PC-9 (cell line): ENCODE measurements at regions not wholly inside any gene's neighbourhood (a gene's known extent, or its start where the extent isn't known, plus 50 kb on each side); places are given as distances from the start of the nearest gene placed in this dataset.

ENCODE experiments used
- BruUV-seq: library from RNA; stranded (reverse); fragments of 400-500 nt; replicated peaks from 2 replicates; lab custom pipeline; 2021; lab: Mats Ljungman, UMichigan
- CTCF ChIA-PET: fragments of 300-600 bp; sonication (Branson Sonifier 250); formaldehyde crosslinking; loops from one replicate; lab custom pipeline; 2022; ENCODE audit warnings: antibody characterized with exemption; lab: Charles Lee
- POLR2A ChIA-PET: fragments of 300-600 bp; sonication (Branson Sonifier 250); formaldehyde crosslinking; loops from one replicate; lab custom pipeline; 2022; ENCODE audit warnings: antibody characterized with exemption; ENCODE audit not compliant: unreplicated experiment; lab: Charles Lee
- DNase-seq, 2 experiments: peaks; one replicate each; pipeline versions ENCODE4 v3.0.0 to v3.0.0-alpha.2; 2015 to 2022; ENCODE audit warnings: mixed read lengths in 1 of 2
- H2AFZ ChIP-seq: fragments of 200-600 bp; sonication (generic); 2 replicates; pipeline ENCODE4 v1.8.1; 2017; ENCODE audit warnings: antibody characterized with exemption
- H3F3A ChIP-seq: fragments of 200-600 bp; sonication (generic); 2 replicates; pipeline ENCODE4 v1.8.1; 2017; ENCODE audit warnings: antibody characterized with exemption, mild to moderate bottlenecking, low read depth; ENCODE audit not compliant: insufficient read depth
- H3K27ac ChIP-seq: fragments of 200-600 bp; sonication (generic); 2 replicates; pipeline ENCODE4 v1.6.1; 2016; ENCODE audit warnings: mixed run types
- H3K27me3 ChIP-seq: fragments of 200-600 bp; sonication (generic); 2 replicates; pipeline ENCODE4 v1.6.1; 2016; ENCODE audit warnings: low read depth, mixed run types; ENCODE audit not compliant: insufficient read depth
- H3K36me3 ChIP-seq: fragments of 200-600 bp; sonication (generic); 2 replicates; pipeline ENCODE4 v1.6.1; 2016; ENCODE audit warnings: low read depth, mixed run types
- H3K4me1 ChIP-seq: fragments of 200-600 bp; sonication (generic); replicated peaks from 2 replicates; pipeline ENCODE4 v1.6.1; 2016; ENCODE audit warnings: mixed run types; ENCODE audit not compliant: insufficient read depth
- H3K4me2 ChIP-seq: fragments of 200-600 bp; sonication (generic); 2 replicates; pipeline ENCODE4 v1.6.1; 2017; ENCODE audit warnings: mixed run types
- H3K4me3 ChIP-seq: fragments of 200-600 bp; sonication (generic); 2 replicates; pipeline ENCODE4 v1.6.1; 2016; ENCODE audit warnings: mixed run types
- H3K79me2 ChIP-seq: fragments of 200-600 bp; sonication (generic); 2 replicates; pipeline ENCODE4 v1.6.1; 2017; ENCODE audit warnings: low read depth, mixed run types
- H3K9me2 ChIP-seq: fragments of 200-600 bp; sonication (generic); 2 replicates; pipeline ENCODE4 v1.8.1; 2017; ENCODE audit warnings: mild to moderate bottlenecking; ENCODE audit not compliant: insufficient read depth
- H3K9me3 ChIP-seq: fragments of 200-600 bp; sonication (generic); 2 replicates; pipeline ENCODE4 v1.8.1; 2016; ENCODE audit warnings: low read depth; ENCODE audit not compliant: insufficient read depth
- H4K20me1 ChIP-seq: fragments of 200-600 bp; sonication (generic); 2 replicates; pipeline ENCODE4 v1.8.1; 2017; ENCODE audit not compliant: insufficient read depth
- EZH2 ChIP-seq: fragments of 200-600 bp; sonication (generic); IDR thresholded peaks from 2 replicates; pipeline ENCODE4 v1.8.0; 2017; ENCODE audit warnings: antibody characterized with exemption, low read depth
- intact Hi-C: fragments of 100-400 bp; cut with micrococcal nuclease; formaldehyde crosslinking; loops from one replicate; pipeline ENCODE4 v1.10.0; 2022; ENCODE audit not compliant: unreplicated experiment
- TF ChIP-seq, protein P1 (sequence below): fragments of 200-600 bp; sonication (generic); conservative IDR thresholded peaks from 2 replicates; pipeline ENCODE4 v1.6.1; 2017; ENCODE audit warnings: mixed run types, antibody characterized with exemption, mild to moderate bottlenecking, moderate library complexity

DNA sequence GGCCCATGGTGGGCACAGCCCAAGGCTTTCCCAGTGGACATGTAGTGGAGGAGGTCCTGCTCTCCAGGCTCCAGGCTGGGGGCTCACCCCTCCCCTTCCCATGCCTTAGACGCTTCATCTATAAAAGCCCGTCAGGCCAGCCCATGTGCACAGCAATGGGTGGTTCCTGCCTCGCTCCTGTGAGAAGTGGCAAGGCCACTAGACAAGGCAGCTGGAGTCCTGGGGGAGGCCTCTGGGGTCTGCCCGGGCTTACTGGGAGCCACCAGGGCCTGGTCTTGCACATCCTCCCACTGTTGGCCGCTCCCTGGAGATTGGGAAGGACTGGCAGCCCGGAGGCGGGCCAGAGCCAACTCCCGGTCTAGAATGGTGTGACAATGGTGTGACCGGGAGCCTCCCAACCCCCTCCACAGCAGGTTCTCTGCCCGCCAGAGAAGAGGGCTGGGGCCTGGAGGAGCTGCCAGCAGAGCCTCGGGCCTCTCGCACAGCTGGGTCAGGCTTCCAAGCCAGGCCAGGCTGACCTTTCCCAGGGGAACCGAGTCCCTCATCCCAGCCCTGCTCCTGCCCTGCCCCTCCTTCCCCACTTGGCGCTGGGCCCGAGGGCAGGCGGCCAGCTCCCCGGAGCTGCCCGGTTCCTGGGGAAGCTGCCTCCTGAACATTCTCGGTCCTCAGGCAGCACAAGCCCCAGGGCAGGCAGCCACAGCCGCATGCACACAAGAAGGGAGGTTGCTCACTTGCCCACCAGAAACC lies 97.9 kb downstream of the RFLNA start:
- ChIA-PET POLR2A (interaction anchor here (0.6 to 0.8 kb wide), 4 partner anchors 8 to 348 kb away, joined by 3 to 5 read pairs (median 4); no protein-coding TSS in a partner anchor), CTCF (interaction anchor here (0.6 to 1.5 kb wide), 2 partner anchors 54 to 61 kb away, joined by 4 to 5 read pairs; no protein-coding TSS in a partner anchor)
- Histone ChIP-seq H3K27ac (peak overlapping the region; percentile 96), H2AFZ (no peak overlapping the region), H3K9me3 (no peaks in the 10 kb centered on the region), H3K79me2 (peaks cover 35% of the 10 kb centered on the region), H3K4me3 (peak overlapping the region; percentile 21; the same call in 1 of the 2 replicates), H3K4me2 (peak overlapping the region; percentile 100), H3K27me3 (no peaks in the 10 kb centered on the region), H4K20me1 (0 out of 2 replicates have a peak, but pooled peaks cover 4% of the 10 kb centered on the region), H3K9me2 (no peaks in the 10 kb centered on the region), H3K4me1 (peaks cover 64% of the 10 kb centered on the region), H3K36me3 (peaks cover 10% of the 10 kb centered on the region; the same call in 1 of the 2 replicates), H3F3A (peaks cover 61% of the 10 kb centered on the region)
- TF ChIP-seq, protein P1, sequence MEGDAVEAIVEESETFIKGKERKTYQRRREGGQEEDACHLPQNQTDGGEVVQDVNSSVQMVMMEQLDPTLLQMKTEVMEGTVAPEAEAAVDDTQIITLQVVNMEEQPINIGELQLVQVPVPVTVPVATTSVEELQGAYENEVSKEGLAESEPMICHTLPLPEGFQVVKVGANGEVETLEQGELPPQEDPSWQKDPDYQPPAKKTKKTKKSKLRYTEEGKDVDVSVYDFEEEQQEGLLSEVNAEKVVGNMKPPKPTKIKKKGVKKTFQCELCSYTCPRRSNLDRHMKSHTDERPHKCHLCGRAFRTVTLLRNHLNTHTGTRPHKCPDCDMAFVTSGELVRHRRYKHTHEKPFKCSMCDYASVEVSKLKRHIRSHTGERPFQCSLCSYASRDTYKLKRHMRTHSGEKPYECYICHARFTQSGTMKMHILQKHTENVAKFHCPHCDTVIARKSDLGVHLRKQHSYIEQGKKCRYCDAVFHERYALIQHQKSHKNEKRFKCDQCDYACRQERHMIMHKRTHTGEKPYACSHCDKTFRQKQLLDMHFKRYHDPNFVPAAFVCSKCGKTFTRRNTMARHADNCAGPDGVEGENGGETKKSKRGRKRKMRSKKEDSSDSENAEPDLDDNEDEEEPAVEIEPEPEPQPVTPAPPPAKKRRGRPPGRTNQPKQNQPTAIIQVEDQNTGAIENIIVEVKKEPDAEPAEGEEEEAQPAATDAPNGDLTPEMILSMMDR: 0 out of 2 replicates have a peak, but pooled peaks have one; percentile 33
- no peak for TF ChIP-seq EZH2
- no TSS peak for BruUV-seq
- intact Hi-C loops: loop anchor here (1.0 to 5.0 kb wide), 6 partner anchors 24 to 356 kb away; no protein-coding TSS in a partner anchor
- peak; percentile 90 to 97 for DNase-seq

DNA sequence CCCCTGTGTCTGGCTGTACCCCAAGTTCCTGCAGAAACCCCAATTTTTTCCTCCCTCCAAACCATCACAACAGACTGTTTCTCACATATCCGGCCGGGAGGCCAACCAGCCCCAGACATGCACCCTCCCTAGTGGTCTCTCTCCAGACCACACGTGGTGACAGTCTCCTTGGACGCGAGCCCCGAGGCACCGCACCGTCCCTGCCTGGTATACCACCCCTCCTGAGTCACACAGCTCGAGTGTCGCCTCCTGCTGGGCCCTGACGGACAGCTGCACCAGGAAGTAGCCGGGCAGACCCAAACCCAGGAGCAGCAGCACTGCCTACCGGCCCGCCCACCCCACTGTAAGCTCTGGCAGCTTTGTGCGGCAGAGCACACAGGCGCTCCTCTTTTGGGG lies 97.4 kb downstream of the RFLNA start:
- Histone ChIP-seq H2AFZ (no peak overlapping the region), H3K27me3 (no peaks in the 10 kb centered on the region), H3K79me2 (peaks cover 41% of the 10 kb centered on the region), H3K9me2 (no peaks in the 10 kb centered on the region), H3K4me1 (peaks cover 64% of the 10 kb centered on the region), H3K9me3 (no peaks in the 10 kb centered on the region), H4K20me1 (0 out of 2 replicates have a peak, but pooled peaks cover 4% of the 10 kb centered on the region), H3K27ac (peak overlapping the region; percentile 96), H3K4me2 (peak overlapping the region; percentile 100), H3K4me3 (peak overlapping the region; percentile 21; the same call in 1 of the 2 replicates), H3K36me3 (peaks cover 10% of the 10 kb centered on the region; the same call in 1 of the 2 replicates), H3F3A (peaks cover 63% of the 10 kb centered on the region)
- intact Hi-C loops: loop anchor here (2.0 to 5.0 kb wide), 4 partner anchors 35 to 355 kb away; no protein-coding TSS in a partner anchor
- peak; percentile 77 to 85 for DNase-seq
- ChIA-PET CTCF (interaction anchor here (1.5 kb wide), 1 partner anchor 61 kb away, joined by 5 read pairs; no protein-coding TSS in a partner anchor), POLR2A (interaction anchor here (0.8 kb wide), 1 partner anchor 22 kb away, joined by 3 read pairs; no protein-coding TSS in a partner anchor)
- TF ChIP-seq, protein P1: peak; percentile 52; the same call in 1 of the 2 replicates
- TF ChIP-seq EZH2: no peak
- BruUV-seq: no TSS peak
